ENCODE measurements at regions not wholly inside any gene's neighbourhood (a gene's known extent, or its start where the extent isn't known, plus 50 kb on each side); places are given as distances from the start of the nearest gene placed in this dataset.
"Not testable (repeated sequence)": the region's sequence is repeated elsewhere in the genome, so short reads cannot be mapped to it uniquely, and the experiment has no call there.

- Mint-ChIP-seq H3K27ac (ENCODE audit: low read depth, unreplicated experiment) (no peak overlapping the region), H3K4me1 (ENCODE audit: insufficient read depth, unreplicated experiment) (no peaks in the 10 kb centered on the region), H3K27me3 (ENCODE audit: insufficient read depth, unreplicated experiment) (no peaks in the 10 kb centered on the region), H3K9me3 (ENCODE audit: unreplicated experiment) (no peaks in the 10 kb centered on the region), H3K36me3 (ENCODE audit: insufficient read depth, unreplicated experiment) (no peaks in the 10 kb centered on the region), H3K4me3 (ENCODE audit: unreplicated experiment) (no peak overlapping the region)
- ChIA-PET CTCF (no interaction called here), POLR2A (no interaction called here)
- DNase-seq (ENCODE audit: unreplicated experiment), result no peak
- intact Hi-C loops (cut with micrococcal nuclease), result no loop called here
- BruUV-seq (replicated peaks), result no TSS peak
- no peak for TF ChIP-seq CTCF (IDR thresholded peaks at IDR 0.05; ENCODE audit: unreplicated experiment)
These were observed 168.3 kb upstream of the NPY start for GRCh38 chr7:24115661-24116060.

- H3K4me3 Mint-ChIP-seq (ENCODE audit: unreplicated experiment); H3K36me3 Mint-ChIP-seq (ENCODE audit: insufficient read depth, unreplicated experiment); H3K27me3 Mint-ChIP-seq (ENCODE audit: insufficient read depth, unreplicated experiment); H3K9me3 Mint-ChIP-seq (ENCODE audit: unreplicated experiment); BruUV-seq (replicated peaks); DNase-seq (ENCODE audit: unreplicated experiment); H3K4me1 Mint-ChIP-seq (ENCODE audit: insufficient read depth, unreplicated experiment); H3K27ac Mint-ChIP-seq (ENCODE audit: low read depth, unreplicated experiment); intact Hi-C loops (cut with micrococcal nuclease): not testable (repeated sequence)
- CTCF ChIA-PET, result interaction anchor here (0.5 kb wide), 1 partner anchor 180 kb away, joined by 3 read pairs; no protein-coding TSS in a partner anchor
- POLR2A ChIA-PET, result interaction anchor here (0.7 kb wide), 1 partner anchor 28 kb away, joined by 3 read pairs; no protein-coding TSS in a partner anchor
These were observed 166.0 kb upstream of the NPY start for GRCh38 chr7:24117903-24118499.

- no peak for TF ChIP-seq CTCF (IDR thresholded peaks at IDR 0.05; ENCODE audit: unreplicated experiment)
- BruUV-seq (replicated peaks), result no TSS peak
- H3K27ac Mint-ChIP-seq (ENCODE audit: low read depth, unreplicated experiment), result no peak overlapping the region
- CTCF ChIA-PET, result no interaction called here
- H3K4me3 Mint-ChIP-seq (ENCODE audit: unreplicated experiment), result no peak overlapping the region
- DNase-seq (ENCODE audit: unreplicated experiment), result no peak
- H3K9me3 Mint-ChIP-seq (ENCODE audit: unreplicated experiment), result no peaks in the 10 kb centered on the region
- no peaks in the 10 kb centered on the region for H3K36me3 Mint-ChIP-seq (ENCODE audit: insufficient read depth, unreplicated experiment)
- no peaks in the 10 kb centered on the region for H3K4me1 Mint-ChIP-seq (ENCODE audit: insufficient read depth, unreplicated experiment)
- no peaks in the 10 kb centered on the region for H3K27me3 Mint-ChIP-seq (ENCODE audit: insufficient read depth, unreplicated experiment)
- POLR2A ChIA-PET, result no interaction called here
- intact Hi-C loops (cut with micrococcal nuclease), result no loop called here
These were observed 164.1 kb upstream of the NPY start for GRCh38 chr7:24119852-24120251.

GRCh38 chr7:24123076-24123475 lies 160.9 kb upstream of the NPY start:
- no peak overlapping the region for H3K27ac Mint-ChIP-seq (ENCODE audit: low read depth, unreplicated experiment)
- intact Hi-C loops (cut with micrococcal nuclease), result no loop called here
- H3K27me3 Mint-ChIP-seq (ENCODE audit: insufficient read depth, unreplicated experiment), result no peaks in the 10 kb centered on the region
- no TSS peak for BruUV-seq (replicated peaks)
- H3K4me1 Mint-ChIP-seq (ENCODE audit: insufficient read depth, unreplicated experiment), result no peaks in the 10 kb centered on the region
- POLR2A ChIA-PET, result interaction anchor here (1.3 kb wide), 1 partner anchor 27 kb away, joined by 3 read pairs; no protein-coding TSS in a partner anchor
- no peaks in the 10 kb centered on the region for H3K36me3 Mint-ChIP-seq (ENCODE audit: insufficient read depth, unreplicated experiment)
- no peak overlapping the region for H3K4me3 Mint-ChIP-seq (ENCODE audit: unreplicated experiment)
- peak; percentile 48 for DNase-seq (ENCODE audit: unreplicated experiment)
- no peaks in the 10 kb centered on the region for H3K9me3 Mint-ChIP-seq (ENCODE audit: unreplicated experiment)
- no peak for TF ChIP-seq CTCF (IDR thresholded peaks at IDR 0.05; ENCODE audit: unreplicated experiment)
- CTCF ChIA-PET, result interaction anchor here (0.6 kb wide), 2 partner anchors 1395 to 1421 kb away, joined by 4 to 5 read pairs; no protein-coding TSS in a partner anchor
